ENCODE measurements at regions not wholly inside any gene's neighbourhood (a gene's known extent, or its start where the extent isn't known, plus 50 kb on each side); places are given as distances from the start of the nearest gene placed in this dataset.

DNA sequence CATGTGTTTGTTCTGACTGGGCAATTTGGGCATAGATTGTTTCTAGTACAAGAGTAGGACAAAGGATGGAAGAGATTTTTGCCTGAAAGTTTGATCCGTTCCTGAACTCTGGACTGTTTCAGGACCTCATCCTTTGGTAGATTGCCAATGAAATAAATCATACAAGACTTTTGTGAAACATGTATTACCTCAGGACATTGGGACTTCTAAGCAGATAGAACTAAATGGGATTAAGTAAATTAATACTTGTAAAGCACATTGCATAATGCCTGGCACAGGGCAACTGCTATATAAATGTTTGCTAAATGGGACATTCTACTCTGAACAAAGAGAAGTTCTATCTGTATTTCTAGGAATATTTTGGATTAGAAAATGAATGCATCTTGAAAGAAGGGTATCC is 164.8 kb upstream of the RPS6KA3 start:
- no peak for DNase-seq (ENCODE audit: low read depth)

DNA sequence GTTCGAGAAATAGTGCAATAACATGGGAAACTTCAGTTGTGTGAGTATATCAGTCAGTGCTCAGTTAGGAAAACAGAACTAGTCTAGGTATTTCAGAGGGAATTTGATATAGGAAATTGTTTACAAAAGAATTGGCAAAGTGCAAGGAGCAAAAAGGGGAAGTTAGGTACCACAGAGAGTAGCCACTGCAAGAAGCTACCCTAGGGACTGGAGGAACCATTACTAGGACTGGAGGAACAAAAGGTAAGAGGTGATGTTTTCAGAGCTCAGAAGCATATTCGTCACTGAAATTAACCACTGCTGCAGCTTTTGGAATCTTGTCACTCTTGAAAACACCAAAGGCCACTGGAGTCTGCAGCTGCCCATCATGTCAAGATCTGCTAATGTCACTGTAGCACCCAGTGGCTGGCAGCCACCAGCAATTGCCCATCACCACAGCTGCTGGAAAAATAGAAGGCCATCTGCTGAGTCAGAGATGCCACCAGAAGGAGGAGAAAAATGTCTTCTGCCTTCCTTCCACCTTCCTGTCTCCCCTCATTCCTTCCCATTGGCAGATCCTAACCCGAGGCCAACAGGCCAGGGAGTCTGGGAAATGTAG is 160.6 kb upstream of the RPS6KA3 start:
- no peak for DNase-seq (ENCODE audit: low read depth)

DNA sequence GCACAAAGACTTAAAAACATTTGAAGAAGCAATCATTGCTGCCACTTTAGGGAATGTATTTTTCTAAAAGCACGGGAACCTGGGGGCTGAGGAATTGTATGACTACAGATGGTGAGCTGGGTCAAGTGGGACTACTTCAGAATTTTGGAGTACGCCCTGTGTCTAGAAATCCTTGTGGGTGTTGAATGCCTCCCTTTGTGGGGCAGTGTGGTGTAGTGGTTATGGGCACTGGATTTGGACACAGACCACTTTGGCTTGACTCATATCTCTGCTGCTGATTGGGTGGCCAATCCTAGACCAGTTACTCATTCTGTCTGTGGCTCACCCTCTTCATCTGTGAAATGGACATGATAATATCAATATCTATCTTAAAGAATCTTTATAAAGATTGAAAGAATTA is 155.0 kb upstream of the RPS6KA3 start:
- no peak for DNase-seq (ENCODE audit: low read depth)

DNA sequence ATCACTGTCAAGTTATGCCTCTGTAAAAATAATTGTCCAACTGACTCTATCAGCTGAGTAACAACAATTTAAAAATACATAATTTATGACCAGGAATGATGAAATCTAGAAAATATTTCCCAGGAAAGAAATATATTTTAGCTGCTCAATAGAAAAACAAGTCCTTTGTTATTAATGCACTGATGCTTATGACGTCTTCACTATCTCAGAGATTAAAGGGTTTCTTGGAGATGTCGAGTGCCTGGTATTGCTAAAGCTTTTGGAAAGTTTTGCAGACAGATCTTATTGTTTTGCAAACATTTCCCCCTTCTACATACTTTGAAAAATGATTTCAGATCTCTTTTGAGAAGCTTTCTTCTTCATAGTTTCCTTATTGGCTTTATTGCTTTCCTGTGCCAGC is 154.6 kb upstream of the RPS6KA3 start:
- DNase-seq (ENCODE audit: low read depth), result no peak

DNA sequence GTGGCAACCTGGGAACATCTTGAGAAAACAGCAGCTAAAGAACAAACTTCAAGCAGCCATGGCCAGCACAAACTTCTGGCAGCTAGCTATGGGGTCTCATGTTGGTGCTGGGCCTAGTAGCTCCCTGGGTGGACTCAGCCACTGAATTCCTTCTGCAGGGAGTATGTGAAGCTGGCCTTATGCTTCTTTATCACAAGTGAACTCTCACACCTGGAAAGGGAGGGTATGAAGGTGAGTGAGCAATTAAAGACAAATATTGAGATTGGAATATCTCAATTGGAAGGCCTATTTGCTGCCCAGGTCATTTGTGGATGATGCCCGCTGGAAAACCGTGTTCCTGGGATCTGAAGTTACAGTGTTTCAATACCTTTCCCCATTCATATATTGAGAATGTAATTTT is 153.3 kb upstream of the RPS6KA3 start:
- DNase-seq (ENCODE audit: low read depth), result no peak

DNA sequence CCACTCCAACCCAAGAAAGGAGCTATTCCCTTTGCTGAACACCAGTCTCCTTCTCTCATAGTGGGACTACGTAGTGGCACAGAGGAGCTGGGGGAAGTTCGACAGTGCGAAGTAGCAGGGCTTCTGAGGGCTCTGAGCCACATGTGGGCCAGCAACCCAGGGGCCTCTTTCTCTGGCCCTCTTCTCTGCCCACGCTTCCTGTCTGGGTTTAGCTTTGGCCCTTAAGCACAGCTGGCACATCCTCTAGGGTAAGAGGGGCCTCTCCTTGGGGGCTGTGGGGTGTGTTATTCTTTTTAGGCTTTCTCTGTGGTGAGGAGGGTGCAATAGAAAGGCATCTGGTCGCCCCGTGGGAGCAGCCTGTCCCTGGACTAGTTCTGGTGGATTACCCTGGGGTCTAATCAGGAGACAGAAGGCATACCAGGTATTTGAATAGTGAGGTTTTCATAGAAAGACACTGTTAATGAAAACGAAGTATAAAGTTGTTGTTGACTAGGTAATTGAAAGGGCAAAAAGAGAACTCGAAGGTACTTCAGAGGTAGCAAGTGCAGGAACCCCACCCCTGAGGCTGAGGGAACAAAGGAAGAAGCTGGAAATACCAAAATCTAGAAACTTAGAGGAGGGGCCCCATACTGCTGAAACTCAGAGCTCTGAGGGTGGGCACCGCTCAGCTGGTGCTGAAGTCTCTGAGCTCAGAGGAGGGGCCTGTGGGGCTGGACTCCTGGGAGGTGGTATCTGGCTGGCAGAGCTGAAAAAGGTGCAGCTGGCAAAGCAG is 151.9 kb upstream of the RPS6KA3 start:
- DNase-seq (ENCODE audit: low read depth), result no peak

DNA sequence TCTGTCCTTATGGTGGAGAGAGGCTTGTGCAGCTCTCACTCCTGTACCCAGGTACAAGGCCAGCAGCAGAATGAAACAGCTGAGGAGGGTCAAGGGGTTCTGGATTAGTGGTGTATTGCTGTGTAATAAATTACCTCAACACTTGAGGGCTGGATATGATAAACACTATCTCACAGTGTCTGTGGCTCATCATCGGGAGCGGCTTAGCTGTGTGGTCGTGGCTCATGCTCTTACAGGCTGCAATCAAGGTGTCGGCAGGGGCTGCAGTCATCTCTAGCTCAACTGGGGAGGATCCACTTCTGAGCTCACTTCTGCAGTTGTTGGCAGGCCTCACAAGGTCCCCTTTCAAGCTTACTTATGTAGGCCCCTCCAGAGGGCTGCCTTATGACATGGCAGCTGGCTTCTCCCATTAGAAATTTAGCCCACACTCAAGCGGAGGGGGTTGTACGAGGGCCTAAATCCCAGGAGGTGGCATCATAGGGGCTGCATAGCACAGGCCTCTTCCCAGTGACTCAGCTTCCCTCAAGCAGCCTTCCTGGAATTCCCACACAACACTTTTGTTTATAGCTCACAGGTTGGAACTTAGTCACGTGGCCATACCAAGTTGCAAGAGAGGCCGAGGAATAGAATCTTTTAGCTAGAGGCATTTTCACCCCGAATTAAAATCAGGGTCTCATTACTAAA is 148.2 kb upstream of the RPS6KA3 start:
- no peak for DNase-seq (ENCODE audit: low read depth)

DNA sequence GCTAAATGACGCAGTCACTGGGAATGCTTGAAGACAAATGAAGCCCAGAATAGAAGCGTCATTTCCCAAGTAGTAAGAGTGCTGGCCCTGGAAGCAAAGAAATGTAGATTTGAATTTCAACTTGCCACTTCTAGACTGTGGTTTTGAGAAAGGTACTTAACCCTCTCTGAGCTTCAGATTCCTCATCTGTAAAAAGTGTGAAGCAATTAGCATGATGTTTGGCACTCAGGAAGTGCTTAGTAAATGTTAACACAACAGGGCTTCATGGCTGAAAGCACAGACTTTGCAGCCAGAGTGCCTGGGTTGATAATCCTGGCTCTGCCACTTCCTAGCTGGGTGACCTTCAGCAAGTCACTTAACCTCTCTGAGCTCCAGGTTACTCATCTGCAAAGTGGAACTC is 147.4 kb upstream of the RPS6KA3 start:
- DNase-seq (ENCODE audit: low read depth), result no peak

DNA sequence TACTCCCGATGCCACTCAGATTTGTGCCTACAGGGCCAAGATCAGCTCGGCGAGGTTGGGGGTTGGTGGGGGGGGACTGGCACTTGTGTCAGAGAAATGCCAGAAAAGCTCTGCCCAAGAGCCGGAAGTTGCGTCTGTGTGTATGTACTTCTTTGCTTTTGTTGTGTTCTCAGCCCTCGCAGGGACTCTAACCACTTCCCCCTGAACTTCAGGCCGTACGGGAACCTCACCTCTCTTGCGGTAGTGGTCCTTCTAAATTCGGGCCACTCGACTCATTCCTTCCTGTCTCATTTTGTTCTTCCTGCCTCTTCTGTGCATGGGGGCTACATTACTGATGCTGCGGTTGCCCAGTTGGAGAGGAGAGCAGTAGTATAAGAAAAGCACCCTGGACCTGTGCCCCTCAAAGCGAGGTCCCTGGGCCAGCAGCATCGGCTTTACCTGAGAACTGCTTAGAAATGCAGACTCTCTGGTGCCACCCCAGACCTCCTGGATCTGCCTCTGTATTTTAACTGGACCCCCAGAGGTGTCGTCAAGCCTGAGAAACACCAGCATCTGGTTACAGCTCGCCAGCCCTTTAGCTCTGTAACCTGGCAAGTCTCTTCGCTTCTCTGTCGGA is 146.3 kb upstream of the RPS6KA3 start:
- no peak for DNase-seq (ENCODE audit: low read depth)

DNA sequence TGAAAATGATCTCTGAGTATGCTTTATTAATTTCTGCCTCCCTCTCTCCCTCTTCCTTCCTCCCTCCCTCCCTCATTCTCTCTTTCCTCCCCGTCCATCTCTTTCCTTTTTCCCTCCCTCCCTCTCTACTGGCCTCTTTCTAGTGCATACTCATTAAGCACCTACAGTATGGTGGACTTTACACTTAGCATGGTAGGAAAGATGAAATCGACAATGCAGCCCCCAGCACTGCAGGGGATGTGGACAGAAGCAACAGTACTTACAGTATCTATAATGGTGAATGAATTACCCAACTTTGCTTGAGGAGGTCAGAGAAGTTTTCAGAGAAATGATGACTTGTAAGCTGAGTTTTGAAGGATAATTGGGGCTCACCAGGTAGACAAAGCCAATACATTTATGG is 143.8 kb upstream of the RPS6KA3 start:
- no peak for DNase-seq (ENCODE audit: low read depth)

DNA sequence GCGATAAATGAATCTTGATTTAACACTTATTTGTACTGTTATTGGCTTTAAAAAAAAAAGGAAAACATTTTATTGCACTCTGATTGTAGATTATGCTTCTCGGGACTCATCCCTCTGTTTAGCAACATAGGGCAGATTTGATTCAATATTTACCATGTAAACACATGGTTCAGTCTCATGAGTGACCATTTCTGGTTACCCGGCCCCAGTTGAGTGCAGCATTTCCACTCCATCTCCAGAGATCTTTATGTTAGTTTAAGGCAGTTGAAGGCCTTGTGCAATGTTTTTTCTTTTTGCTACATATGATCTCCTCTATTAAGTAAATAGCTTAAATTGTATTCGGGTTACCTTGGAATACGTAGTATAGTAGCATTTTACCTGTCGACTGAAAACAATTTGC is 143.3 kb upstream of the RPS6KA3 start:
- no peak for DNase-seq (ENCODE audit: low read depth)

DNA sequence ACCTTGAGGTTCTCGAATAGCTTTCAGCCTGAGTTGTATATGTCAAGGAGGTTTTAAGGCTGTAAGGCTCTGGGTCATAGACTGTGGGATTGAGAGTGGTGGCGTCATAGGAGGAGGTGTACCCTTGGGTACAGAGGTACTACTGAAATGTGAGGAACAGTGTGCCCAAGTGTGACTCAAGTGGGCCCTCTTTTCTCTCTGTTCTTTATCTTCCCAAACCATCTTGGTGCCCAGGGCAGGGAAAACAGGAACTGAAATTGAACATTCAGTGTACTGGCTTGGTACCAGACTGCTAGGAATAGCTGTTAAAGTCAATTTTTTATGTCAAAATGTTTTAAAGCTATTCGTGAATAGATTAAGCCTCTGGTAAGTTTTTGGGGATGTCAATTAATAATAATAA is 136.2 kb upstream of the RPS6KA3 start:
- no peak for DNase-seq (ENCODE audit: low read depth)

DNA sequence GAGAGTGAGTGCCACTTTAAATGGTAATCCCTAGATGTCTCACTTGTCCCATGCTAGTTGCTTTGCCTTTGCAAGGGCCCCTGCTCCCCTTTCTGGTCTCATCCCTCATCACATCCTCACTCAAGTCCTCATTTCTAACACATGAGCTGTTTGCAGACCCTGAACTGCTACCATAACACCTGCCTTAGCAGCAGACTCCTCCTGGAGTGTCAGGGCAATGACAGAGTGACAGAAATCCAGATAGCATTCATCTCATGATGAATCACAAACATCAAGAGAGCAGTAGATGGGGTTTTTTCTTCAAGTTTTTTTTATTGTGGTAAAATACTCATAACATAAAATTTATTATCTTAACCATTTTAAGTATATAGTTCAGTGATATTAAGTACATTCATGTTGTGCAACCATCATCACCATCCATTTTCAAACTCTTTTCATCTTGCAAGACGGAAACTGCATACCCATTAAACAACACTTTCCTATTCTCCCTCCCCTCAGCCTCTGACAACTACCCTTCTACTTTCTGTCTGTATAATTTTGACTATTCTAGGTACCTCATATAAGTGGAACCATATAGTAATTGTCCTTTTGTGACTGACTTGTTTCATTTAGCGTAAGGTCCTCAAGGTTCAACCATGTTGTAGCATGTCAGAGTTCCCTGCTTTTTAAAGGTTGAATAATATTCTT is 133.2 kb upstream of the RPS6KA3 start:
- DNase-seq (ENCODE audit: low read depth), result no peak

DNA sequence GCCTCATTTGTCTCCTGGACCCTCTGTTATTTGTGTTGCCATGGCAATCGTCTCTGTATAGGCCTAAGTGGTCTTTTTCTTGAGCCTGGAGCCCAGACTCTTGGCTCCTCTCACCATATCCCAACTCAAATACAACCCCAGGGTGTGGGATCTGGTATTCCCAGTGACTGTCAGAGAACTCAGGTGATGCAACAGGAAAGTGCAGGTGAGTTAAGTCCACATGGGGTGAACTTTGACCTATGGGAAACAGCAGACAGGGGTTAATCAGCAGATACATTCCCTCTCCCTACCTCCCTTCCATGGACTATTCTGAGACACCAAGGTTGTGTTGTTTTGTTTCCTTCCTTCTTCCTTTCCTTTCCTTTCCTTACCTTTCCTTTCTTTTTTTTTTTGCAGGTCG is 130.9 kb upstream of the RPS6KA3 start:
- no peak for DNase-seq (ENCODE audit: low read depth)

DNA sequence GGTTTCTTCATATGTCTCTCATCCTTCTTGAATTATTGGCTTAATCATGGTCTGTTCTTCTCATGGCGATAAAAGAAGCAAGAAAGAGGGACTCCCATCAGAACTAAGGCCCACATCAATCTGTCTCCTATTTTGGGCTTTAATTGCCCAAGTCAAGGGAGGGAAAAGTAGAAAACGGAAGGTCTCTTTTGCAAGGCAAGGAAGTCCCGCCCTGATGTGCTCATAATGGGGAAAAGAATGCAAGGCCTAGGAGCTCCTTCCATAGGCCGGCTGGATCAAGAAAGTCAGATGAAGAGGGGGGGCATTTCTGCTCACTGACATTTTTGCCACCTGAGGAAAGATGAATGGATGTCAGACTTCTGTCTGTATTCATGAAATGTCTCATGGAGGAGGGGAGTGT is 127.7 kb upstream of the RPS6KA3 start:
- no peak for DNase-seq (ENCODE audit: low read depth)

DNA sequence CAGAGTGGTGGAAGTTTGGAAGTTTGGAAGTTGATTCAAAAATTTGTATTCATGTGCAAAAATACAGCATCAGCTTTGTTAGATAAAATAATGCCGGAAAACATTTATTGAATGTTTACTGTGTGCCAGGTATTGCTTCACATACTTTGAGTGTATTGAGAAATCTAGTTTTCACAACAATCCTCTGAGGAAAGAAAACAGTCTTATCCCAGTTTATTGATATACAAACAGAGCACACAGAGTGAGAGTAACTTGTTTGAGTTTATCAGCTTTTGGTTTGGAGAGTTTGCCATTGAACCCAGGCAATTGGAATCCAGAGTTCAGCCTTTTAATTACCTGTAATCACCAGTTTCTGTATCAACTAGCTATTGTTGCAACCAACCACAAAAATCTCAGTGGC is 127.2 kb upstream of the RPS6KA3 start:
- DNase-seq (ENCODE audit: low read depth), result no peak

DNA sequence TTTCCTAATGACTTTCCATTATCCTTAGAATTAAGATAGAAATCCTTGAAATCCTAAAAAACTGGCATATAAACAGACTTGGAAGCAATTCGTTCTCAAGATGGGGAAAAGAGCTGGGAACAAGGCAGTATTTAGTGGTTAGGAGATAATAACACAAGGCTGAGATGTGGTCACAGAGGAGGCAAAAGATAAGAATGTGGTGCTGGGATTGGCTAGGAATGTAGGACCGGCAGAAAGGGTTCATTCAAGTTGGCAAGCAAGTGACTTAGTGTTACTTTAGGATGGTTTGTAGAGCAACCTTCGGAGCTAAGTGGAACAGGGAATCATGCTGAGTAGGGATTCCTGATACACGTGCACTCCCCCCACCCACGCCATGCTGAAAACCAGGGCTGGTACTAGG is 121.9 kb upstream of the RPS6KA3 start:
- DNase-seq (ENCODE audit: low read depth), result no peak

DNA sequence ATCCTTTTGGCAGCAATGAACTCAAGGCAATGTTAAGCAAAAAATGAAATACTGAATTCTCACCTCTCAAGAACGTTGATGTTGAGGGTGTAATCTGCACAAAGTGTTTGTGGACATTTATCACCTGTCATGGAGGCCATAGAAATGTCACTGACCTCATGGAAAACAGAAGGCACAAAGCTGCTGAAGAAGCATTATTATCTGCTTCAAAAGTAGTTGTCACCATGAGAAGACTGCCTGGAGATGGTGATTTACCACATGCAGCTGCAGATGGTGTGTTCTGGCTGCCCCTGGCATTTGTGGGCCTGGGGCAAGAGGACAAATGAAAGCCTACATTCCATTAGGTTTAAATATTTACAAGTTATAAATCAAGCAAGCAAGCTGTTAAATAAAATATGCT is 116.8 kb upstream of the RPS6KA3 start:
- DNase-seq (ENCODE audit: low read depth), result no peak

DNA sequence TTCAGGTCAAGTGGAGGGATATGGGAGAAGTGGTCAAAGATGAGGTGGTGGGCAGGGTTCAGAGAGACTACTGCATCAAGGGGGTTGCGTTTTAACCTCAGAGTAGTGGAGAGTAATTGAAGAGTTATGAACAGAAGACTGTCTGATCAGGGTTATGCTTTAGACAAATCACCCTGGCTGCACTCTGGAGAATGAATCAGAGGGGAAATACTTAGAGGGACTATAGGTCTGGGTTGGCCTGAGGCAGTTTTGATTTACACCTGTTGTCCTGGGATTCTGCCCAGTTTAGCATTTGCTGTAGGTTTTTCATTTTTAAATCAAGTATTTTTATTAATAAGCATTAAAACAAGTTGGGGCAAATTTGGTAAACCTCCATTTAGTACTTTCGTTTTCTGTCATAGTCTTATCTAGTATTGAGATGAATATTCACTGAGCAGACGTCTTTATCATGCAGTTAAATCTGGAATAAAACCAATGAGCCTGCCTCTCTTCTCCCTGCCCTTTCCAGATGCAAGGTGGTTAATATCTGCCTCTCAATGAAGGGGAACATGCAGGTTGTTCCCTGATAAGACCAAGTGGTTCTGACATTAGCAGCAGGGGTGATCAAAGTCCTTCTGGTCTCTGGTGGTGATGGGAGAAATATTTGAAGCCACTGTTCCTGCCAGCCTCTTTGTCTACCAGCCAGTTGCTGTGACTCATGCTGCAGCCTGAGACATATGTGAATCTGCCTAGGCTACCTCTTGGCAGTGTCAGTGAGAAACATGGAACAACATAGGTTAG is 116.0 kb upstream of the RPS6KA3 start:
- DNase-seq (ENCODE audit: low read depth), result no peak

DNA sequence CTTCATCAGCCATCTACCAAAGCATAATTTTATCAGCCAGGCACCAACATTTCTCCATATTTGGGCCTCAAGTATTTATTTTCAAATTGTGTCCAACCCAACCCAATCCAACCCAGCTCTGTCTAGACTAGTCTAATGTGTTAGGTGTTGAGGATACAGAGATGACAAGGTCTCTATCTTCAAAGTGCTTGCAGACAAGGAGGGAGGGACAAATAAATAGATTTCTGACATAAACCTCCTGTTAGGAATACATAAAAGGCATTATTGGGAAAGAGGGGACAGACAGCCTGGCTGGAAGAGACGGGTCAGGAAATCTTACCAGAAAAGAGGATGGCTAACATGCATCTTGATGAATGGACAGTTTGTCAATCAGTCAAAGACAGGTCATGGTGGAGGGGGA is 115.4 kb upstream of the RPS6KA3 start:
- no peak for DNase-seq (ENCODE audit: low read depth)

DNA sequence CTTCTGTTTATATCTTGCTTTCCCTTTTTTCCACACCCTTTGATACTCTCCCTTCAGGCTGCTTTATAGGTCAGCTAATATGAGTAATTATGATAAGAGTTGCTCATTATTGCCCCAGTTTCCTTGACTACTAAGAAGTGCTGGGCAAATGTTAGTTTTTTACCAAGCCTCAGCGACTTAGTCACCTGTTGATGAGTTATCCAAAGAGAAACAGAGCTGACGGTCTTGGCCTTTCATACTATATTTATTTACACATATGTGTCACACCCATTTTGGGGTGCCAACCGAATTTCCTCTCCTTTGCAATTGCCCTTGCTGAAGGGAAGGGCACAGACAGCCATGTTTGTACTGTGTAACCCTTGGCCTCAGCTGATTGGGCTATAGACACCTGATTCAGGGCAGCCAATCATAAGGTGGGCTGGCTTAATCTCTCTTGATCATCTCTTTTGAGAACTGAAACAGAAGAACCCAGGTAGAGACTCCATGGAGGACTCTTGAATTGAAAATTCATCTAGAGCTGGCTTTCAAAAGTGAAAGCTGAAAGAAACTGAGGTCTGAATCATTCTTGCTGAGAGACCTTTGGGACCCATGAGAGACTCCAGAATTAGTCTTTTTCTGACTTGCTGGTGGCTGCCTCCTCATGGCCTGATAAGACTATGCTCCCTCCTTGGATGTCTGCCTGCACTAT is 111.7 kb upstream of the RPS6KA3 start:
- no peak for DNase-seq (ENCODE audit: low read depth)

Data from fibroblast of the conjunctiva (primary cell).